Keratinocyte (primary cell): ENCODE measurements at regions not wholly inside any gene's neighbourhood (a gene's known extent, or its start where the extent isn't known, plus 50 kb on each side); places are given as distances from the start of the nearest gene placed in this dataset.

Experiments used
- DNase-seq: peaks from one replicate; pipeline ENCODE4 v3.0.0-alpha.2; 2011; ENCODE audit warnings: low read depth, missing footprints, low spot score
- FAIRE-seq: peaks from 2 replicates; lab custom pipeline; 2011; peaks lifted over from hg19 to GRCh38; lab: Jason Lieb, UNC
- H2AFZ ChIP-seq: 2 replicates; pipeline ENCODE4 v1.6.0; 2012; ENCODE audit warnings: low read length, control low read depth, inconsistent platforms; ENCODE audit not compliant: control insufficient read depth
- H3K27ac ChIP-seq: 2 replicates; pipeline ENCODE4 v1.5.1; 2011; ENCODE audit warnings: low read length; ENCODE audit not compliant: control insufficient read depth, insufficient read depth
- H3K27me3 ChIP-seq: 3 replicates; pipeline ENCODE4 v1.6.0; 2011; ENCODE audit warnings: low read length; ENCODE audit not compliant: control insufficient read depth, insufficient read depth; ENCODE audit errors: extremely low read depth
- H3K36me3 ChIP-seq, 2 experiments: 2 replicates in 1 of 2; 3 replicates in 1 of 2; pipeline ENCODE4 v1.5.1; 2011; ENCODE audit warnings: low read length in 2 of 2, mild to moderate bottlenecking in 1 of 2; ENCODE audit not compliant: control insufficient read depth in 2 of 2, insufficient read depth in 2 of 2; ENCODE audit errors: extremely low read depth in 1 of 2
- H3K4me1 ChIP-seq: 3 replicates; pipeline ENCODE4 v1.5.1; 2011; ENCODE audit warnings: low read length; ENCODE audit not compliant: control insufficient read depth, insufficient read depth; ENCODE audit errors: extremely low read depth
- H3K4me2 ChIP-seq: 3 replicates; pipeline ENCODE4 v1.6.0; 2011; ENCODE audit warnings: low read depth, low read length; ENCODE audit not compliant: control insufficient read depth, insufficient read depth; ENCODE audit errors: extremely low read depth
- H3K4me3 ChIP-seq, 3 experiments: fragments of 200-600 bp in 1 of 3; sonication (generic) in 1 of 3; 2 replicates in 2 of 3; 3 replicates in 1 of 3; pipeline ENCODE4 v1.5.1; 2011 to 2016; ENCODE audit warnings: low read length in 3 of 3, mild to moderate bottlenecking in 3 of 3, control low read depth in 2 of 3, inconsistent platforms in 1 of 3, low read depth in 1 of 3, mixed read lengths in 1 of 3, mixed run types in 1 of 3, moderate library complexity in 1 of 3; ENCODE audit not compliant: control insufficient read depth in 2 of 3, insufficient read depth in 2 of 3; ENCODE audit errors: extremely low read depth in 1 of 3
- H3K79me2 ChIP-seq: 2 replicates; pipeline ENCODE4 v1.6.0; 2012; ENCODE audit warnings: low read length; ENCODE audit not compliant: control insufficient read depth, insufficient read depth
- H3K9ac ChIP-seq: 3 replicates; pipeline ENCODE4 v1.6.0; 2011; ENCODE audit warnings: low read length; ENCODE audit not compliant: control insufficient read depth, insufficient read depth; ENCODE audit errors: extremely low read depth
- H3K9me1 ChIP-seq: 3 replicates; pipeline ENCODE4 v1.6.0; 2011; ENCODE audit warnings: low read length; ENCODE audit not compliant: control insufficient read depth, insufficient read depth; ENCODE audit errors: extremely low read depth
- H3K9me3 ChIP-seq: 2 replicates; pipeline ENCODE4 v1.5.1; 2012; ENCODE audit warnings: low read depth, low read length; ENCODE audit not compliant: control insufficient read depth
- H4K20me1 ChIP-seq: 3 replicates; pipeline ENCODE4 v1.6.0; 2011; ENCODE audit warnings: low read length; ENCODE audit not compliant: control insufficient read depth, insufficient read depth; ENCODE audit errors: extremely low read depth
- EZH2 ChIP-seq: IDR thresholded peaks from one replicate; pipeline ENCODE4 v1.6.1; 2012; ENCODE audit warnings: inconsistent platforms, mild to moderate bottlenecking, low read length, moderate library complexity
- dilution Hi-C: fragments of 300-500 bp; cut with MboI; formaldehyde crosslinking; loops from one replicate; pipeline ENCODE4 v1.7.0; 2020; ENCODE audit warnings: low sequenced_read_pairs; ENCODE audit not compliant: extremely low pct_ligation_motif_present
- TF ChIP-seq, protein P1 (sequence below), 3 experiments: IDR thresholded peaks in 1 of 3; conservative IDR thresholded peaks in 1 of 3; optimal IDR thresholded peaks in 1 of 3; 2 replicates in 2 of 3; 3 replicates in 1 of 3; pipeline versions ENCODE3 to v1.5.1; 2011; ENCODE audit warnings: low read length in 3 of 3, mild to moderate bottlenecking in 3 of 3, moderate library complexity in 2 of 3, control low read depth in 1 of 3, inconsistent platforms in 1 of 3; ENCODE audit not compliant: insufficient read depth in 2 of 3; ENCODE audit errors: extremely low read depth in 1 of 3

DNA sequence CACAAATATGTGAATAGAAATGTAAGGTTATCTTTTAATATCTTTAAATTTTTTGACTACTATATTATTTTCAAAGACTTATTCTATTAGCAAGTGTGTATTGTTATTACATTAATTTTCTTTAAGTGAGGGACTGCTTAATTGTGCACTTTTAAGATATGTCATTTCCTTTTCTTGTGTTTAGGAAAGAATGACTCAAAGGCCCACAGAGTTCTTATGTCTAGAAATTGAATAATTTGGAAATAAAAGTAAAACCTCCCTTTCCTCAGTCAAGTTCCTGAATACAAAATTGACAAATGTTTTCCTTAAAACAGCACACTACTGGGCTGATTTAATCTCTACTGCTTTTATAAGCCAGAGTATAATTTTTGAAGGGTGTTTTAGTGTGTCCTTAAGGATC is 169.7 kb downstream of the TMEM47 start:
- dilution Hi-C loops: no loop called here

GRCh38 chrX:34483980-34484379 is 173.1 kb downstream of the TMEM47 start:
- Histone ChIP-seq H4K20me1 (no peaks in the 10 kb centered on the region), H3K4me1 (no peaks in the 10 kb centered on the region), H3K79me2 (no peaks in the 10 kb centered on the region), H3K4me2 (no peak overlapping the region), H3K9me3 (peaks cover 4% of the 10 kb centered on the region), H3K36me3 (no peaks in the 10 kb centered on the region), H3K27me3 (no peaks in the 10 kb centered on the region), H3K4me3 (no peak overlapping the region), H3K27ac (no peak overlapping the region), H3K9me1 (no peaks in the 10 kb centered on the region), H2AFZ (no peak overlapping the region), H3K9ac (no peak overlapping the region)
- FAIRE-seq (no peak), DNase-seq (no peak)
- no peak for TF ChIP-seq EZH2
- TF ChIP-seq, protein P1, sequence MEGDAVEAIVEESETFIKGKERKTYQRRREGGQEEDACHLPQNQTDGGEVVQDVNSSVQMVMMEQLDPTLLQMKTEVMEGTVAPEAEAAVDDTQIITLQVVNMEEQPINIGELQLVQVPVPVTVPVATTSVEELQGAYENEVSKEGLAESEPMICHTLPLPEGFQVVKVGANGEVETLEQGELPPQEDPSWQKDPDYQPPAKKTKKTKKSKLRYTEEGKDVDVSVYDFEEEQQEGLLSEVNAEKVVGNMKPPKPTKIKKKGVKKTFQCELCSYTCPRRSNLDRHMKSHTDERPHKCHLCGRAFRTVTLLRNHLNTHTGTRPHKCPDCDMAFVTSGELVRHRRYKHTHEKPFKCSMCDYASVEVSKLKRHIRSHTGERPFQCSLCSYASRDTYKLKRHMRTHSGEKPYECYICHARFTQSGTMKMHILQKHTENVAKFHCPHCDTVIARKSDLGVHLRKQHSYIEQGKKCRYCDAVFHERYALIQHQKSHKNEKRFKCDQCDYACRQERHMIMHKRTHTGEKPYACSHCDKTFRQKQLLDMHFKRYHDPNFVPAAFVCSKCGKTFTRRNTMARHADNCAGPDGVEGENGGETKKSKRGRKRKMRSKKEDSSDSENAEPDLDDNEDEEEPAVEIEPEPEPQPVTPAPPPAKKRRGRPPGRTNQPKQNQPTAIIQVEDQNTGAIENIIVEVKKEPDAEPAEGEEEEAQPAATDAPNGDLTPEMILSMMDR (optimal IDR thresholded peaks at IDR 0.05 in 1 of 3, IDR thresholded peaks at IDR 0.05 in 1 of 3, conservative IDR thresholded peaks at IDR 0.05 in 1 of 3; ENCODE audit: extremely low read depth in 1 of 3, insufficient read depth in 2 of 3, low read length in 3 of 3): no peak
- dilution Hi-C loops: no loop called here

More for the DNA sequence above, 169.7 kb downstream of the TMEM47 start:
- no peaks in the 10 kb centered on the region for H3K9me1 ChIP-seq
- H3K4me2 ChIP-seq: no peak overlapping the region
- no peak overlapping the region for H3K9ac ChIP-seq
- FAIRE-seq (no peak), DNase-seq (no peak)
- no peaks in the 10 kb centered on the region for H3K4me1 ChIP-seq
- TF ChIP-seq, protein P1 (optimal IDR thresholded peaks at IDR 0.05 in 1 of 3, IDR thresholded peaks at IDR 0.05 in 1 of 3, conservative IDR thresholded peaks at IDR 0.05 in 1 of 3; ENCODE audit: extremely low read depth in 1 of 3, insufficient read depth in 2 of 3, low read length in 3 of 3): no peak
- TF ChIP-seq EZH2: no peak
- H3K36me3 ChIP-seq: no peaks in the 10 kb centered on the region
- no peaks in the 10 kb centered on the region for H4K20me1 ChIP-seq
- H2AFZ ChIP-seq: no peak overlapping the region
- no peaks in the 10 kb centered on the region for H3K27me3 ChIP-seq
- no peak overlapping the region for H3K27ac ChIP-seq
- H3K9me3 ChIP-seq: no peaks in the 10 kb centered on the region
- no peak overlapping the region for H3K4me3 ChIP-seq
- H3K79me2 ChIP-seq: no peaks in the 10 kb centered on the region
